Peyer's patch (tissue), 4 donors: ENCODE measurements at regions not wholly inside any gene's neighbourhood (a gene's known extent, or its start where the extent isn't known, plus 50 kb on each side); places are given as distances from the start of the nearest gene placed in this dataset.

Source experiments
- POLR2A ChIP-seq, 2 donors: fragments of 450-650 bp; IDR thresholded peaks; one replicate each; pipeline ENCODE4 v1.5.1; 2017; ENCODE audit warnings: antibody characterized with exemption in 2 of 2, mild to moderate bottlenecking in 2 of 2, moderate library complexity in 2 of 2
- TF ChIP-seq, protein P1 (sequence below), 6 experiments: fragments of 450-650 bp in 4 of 6; fragments of 200-600 bp in 2 of 6; sonication (generic) in 1 of 6; IDR thresholded peaks; one replicate each; pipeline ENCODE4 v1.5.1; 2017 to 2019; ENCODE audit warnings: antibody characterized with exemption in 6 of 6, mild to moderate bottlenecking in 3 of 6, moderate library complexity in 1 of 6

DNA sequence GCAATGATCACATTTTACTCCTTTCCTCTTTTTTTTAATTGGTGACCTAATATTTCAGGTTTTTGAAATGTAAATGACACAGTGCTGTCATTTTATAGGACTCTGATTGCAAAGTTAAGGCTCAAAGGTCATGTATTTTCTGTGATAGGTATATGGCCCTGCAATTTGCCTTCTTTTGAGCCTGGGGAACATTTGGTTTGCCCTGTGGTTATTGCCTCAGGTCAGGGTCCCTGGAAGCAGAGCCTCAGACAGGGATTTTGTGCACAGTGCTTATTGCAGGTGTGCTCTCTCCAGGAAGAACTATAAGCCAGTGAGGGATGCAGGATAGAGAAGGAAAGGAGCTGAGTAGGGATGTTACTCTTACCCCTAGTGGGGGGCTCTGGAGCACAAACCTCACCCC lies 229.3 kb upstream of the ECI2 start:
- TF ChIP-seq, protein P1, sequence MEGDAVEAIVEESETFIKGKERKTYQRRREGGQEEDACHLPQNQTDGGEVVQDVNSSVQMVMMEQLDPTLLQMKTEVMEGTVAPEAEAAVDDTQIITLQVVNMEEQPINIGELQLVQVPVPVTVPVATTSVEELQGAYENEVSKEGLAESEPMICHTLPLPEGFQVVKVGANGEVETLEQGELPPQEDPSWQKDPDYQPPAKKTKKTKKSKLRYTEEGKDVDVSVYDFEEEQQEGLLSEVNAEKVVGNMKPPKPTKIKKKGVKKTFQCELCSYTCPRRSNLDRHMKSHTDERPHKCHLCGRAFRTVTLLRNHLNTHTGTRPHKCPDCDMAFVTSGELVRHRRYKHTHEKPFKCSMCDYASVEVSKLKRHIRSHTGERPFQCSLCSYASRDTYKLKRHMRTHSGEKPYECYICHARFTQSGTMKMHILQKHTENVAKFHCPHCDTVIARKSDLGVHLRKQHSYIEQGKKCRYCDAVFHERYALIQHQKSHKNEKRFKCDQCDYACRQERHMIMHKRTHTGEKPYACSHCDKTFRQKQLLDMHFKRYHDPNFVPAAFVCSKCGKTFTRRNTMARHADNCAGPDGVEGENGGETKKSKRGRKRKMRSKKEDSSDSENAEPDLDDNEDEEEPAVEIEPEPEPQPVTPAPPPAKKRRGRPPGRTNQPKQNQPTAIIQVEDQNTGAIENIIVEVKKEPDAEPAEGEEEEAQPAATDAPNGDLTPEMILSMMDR (IDR thresholded peaks at IDR 0.05) = no peak
- TF ChIP-seq POLR2A (IDR thresholded peaks at IDR 0.05) = no peak
